HepG2 (cell line): ENCODE measurements at regions not wholly inside any gene's neighbourhood (a gene's known extent, or its start where the extent isn't known, plus 50 kb on each side); places are given as distances from the start of the nearest gene placed in this dataset.
A peak's percentile ranks its signal among the peaks of the same experiment; 100 is the strongest.

Experiments used
- ATAC-seq: fragments of 200-7000 bp; cut with Tn5 transposase; 3 replicates; pipeline ENCODE4 v1.9.1; 2020; ENCODE audit warnings: mild to moderate bottlenecking, moderate library complexity
- BruUV-seq: library from RNA; stranded (reverse); fragments of 400-500 nt; replicated peaks from 2 replicates; lab custom pipeline; 2021; lab: Mats Ljungman, UMichigan
- CTCF ChIA-PET: fragments of 300-600 bp; formaldehyde crosslinking; extraction: SDS; loops from one replicate; lab custom pipeline; 2021; ENCODE audit warnings: low total read pairs, inconsistent platforms, low intra/inter-chr PET ratio; lab: Yijun Ruan, JAX
- POLR2A ChIA-PET: fragments of 350-600 bp; sonication (Branson Sonifier 250); formaldehyde crosslinking; loops from one replicate; lab custom pipeline; 2020; ENCODE audit warnings: antibody characterized with exemption, inconsistent platforms; lab: Yijun Ruan, JAX
- DNase-seq: peaks from one replicate; pipeline ENCODE4 v3.0.0-alpha.2; 2015; ENCODE audit warnings: low spot score
- FAIRE-seq: peaks from 3 replicates; lab custom pipeline; 2011; peaks lifted over from hg19 to GRCh38; lab: Jason Lieb, UNC
- H2AFZ ChIP-seq: one replicate; pipeline ENCODE4 v1.6.1; 2011; ENCODE audit warnings: low read length, inconsistent platforms
- H3K27ac ChIP-seq: fragments of 300-600 bp; 3 replicates; pipeline ENCODE4 v1.8.0; 2011; ENCODE audit warnings: mixed run types, mild to moderate bottlenecking, mixed read lengths, low read length, inconsistent platforms; ENCODE audit not compliant: insufficient read depth; ENCODE audit errors: extremely low read length
- H3K27me3 ChIP-seq, 2 experiments: fragments of 200-600 bp in 1 of 2; 2 replicates in 1 of 2; 3 replicates in 1 of 2; pipeline versions ENCODE4 v1.6.0 to v1.8.0; 2011; ENCODE audit warnings: low read length in 2 of 2, mild to moderate bottlenecking in 2 of 2, moderate library complexity in 2 of 2, inconsistent platforms in 1 of 2; ENCODE audit not compliant: insufficient read depth in 2 of 2, control insufficient read depth in 1 of 2
- H3K36me3 ChIP-seq, 2 experiments: fragments of 200-600 bp in 1 of 2; replicated peaks in 1 of 2; 2 replicates in 1 of 2; 3 replicates in 1 of 2; pipeline versions ENCODE4 v1.5.1 to v1.8.0; 2011; ENCODE audit warnings: low read length in 2 of 2, inconsistent platforms in 1 of 2; ENCODE audit not compliant: insufficient read depth in 2 of 2, control insufficient read depth in 1 of 2
- H3K4me1 ChIP-seq: 2 replicates; pipeline ENCODE4 v1.5.1; 2012; ENCODE audit warnings: low read length, inconsistent platforms; ENCODE audit not compliant: insufficient read depth
- H3K4me2 ChIP-seq: 2 replicates; pipeline ENCODE4 v1.6.0; 2011; ENCODE audit warnings: low read depth, low read length, inconsistent platforms
- H3K4me3 ChIP-seq, 3 experiments: fragments of 200-600 bp in 1 of 3; sonication (generic), shearing (Covaris generic) in 1 of 3; replicated peaks in 1 of 3; 2 replicates each; pipeline ENCODE4 v1.5.1; 2011 to 2016; ENCODE audit warnings: low read length in 3 of 3, inconsistent platforms in 2 of 3, low read depth in 2 of 3, mild to moderate bottlenecking in 2 of 3, control low read depth in 1 of 3, mixed read lengths in 1 of 3; ENCODE audit not compliant: insufficient read depth in 1 of 3
- H3K79me2 ChIP-seq: one replicate; pipeline ENCODE4 v1.6.1; 2011; ENCODE audit warnings: low read length, inconsistent platforms; ENCODE audit not compliant: insufficient read depth
- H3K9ac ChIP-seq: 2 replicates; pipeline ENCODE4 v1.6.0; 2011; ENCODE audit warnings: mild to moderate bottlenecking, low read depth, low read length, inconsistent platforms; ENCODE audit not compliant: insufficient read depth
- H3K9me3 ChIP-seq: 2 replicates; pipeline ENCODE4 v1.5.1; 2012; ENCODE audit warnings: mild to moderate bottlenecking, low read length
- H4K20me1 ChIP-seq: 2 replicates; pipeline ENCODE4 v1.6.0; 2011; ENCODE audit warnings: inconsistent platforms, mild to moderate bottlenecking, low read length, moderate library complexity; ENCODE audit not compliant: insufficient read depth
- AHR ChIP-seq: IDR thresholded peaks from 2 replicates; pipeline ENCODE4 v1.6.1; 2018; ENCODE audit warnings: missing genetic modification reagents, missing compliant biosample characterization
- HHEX ChIP-seq: IDR thresholded peaks from 2 replicates; pipeline ENCODE4 v1.6.1; 2016; ENCODE audit warnings: control low read depth
- JUND ChIP-seq: sonication (generic); formaldehyde crosslinking; IDR thresholded peaks from 2 replicates; pipeline ENCODE4 v1.8.0; 2022; ENCODE audit warnings: mild to moderate bottlenecking, missing genetic modification reagents
- PRMT3 ChIP-seq: sonication (generic); formaldehyde crosslinking; IDR thresholded peaks from 2 replicates; pipeline ENCODE4 v1.8.1; 2022; ENCODE audit warnings: low read depth, mild to moderate bottlenecking, moderate library complexity, missing genetic modification reagents, borderline replicate concordance
- RAD51 ChIP-seq: fragments of 450-650 bp; IDR thresholded peaks from 2 replicates; pipeline ENCODE4 v1.6.1; 2016; ENCODE audit warnings: borderline replicate concordance
- RCOR2 ChIP-seq: IDR thresholded peaks from 2 replicates; pipeline ENCODE4 v1.6.1; 2016; ENCODE audit warnings: missing biosample characterization, missing genetic modification reagents
- SKI ChIP-seq: fragments of 450-650 bp; IDR thresholded peaks from one replicate; pipeline ENCODE4 v1.6.1; 2018; ENCODE audit warnings: mild to moderate bottlenecking; ENCODE audit not compliant: partially characterized antibody
- USF2 ChIP-seq, 2 experiments: sonication (generic) in 1 of 2; formaldehyde crosslinking in 1 of 2; IDR thresholded peaks; 2 replicates each; pipeline versions ENCODE4 v1.5.1 to v1.6.1; 2011 to 2020; ENCODE audit warnings: borderline replicate concordance in 1 of 2, low read depth in 1 of 2, low read length in 1 of 2, mild to moderate bottlenecking in 1 of 2, missing genetic modification reagents in 1 of 2, moderate library complexity in 1 of 2
- ZNF143 ChIP-seq: sonication (generic); formaldehyde crosslinking; IDR thresholded peaks from 2 replicates; pipeline ENCODE4 v1.4.0; 2020; ENCODE audit warnings: missing genetic modification reagents
- ZNF547 ChIP-seq: sonication (generic); formaldehyde crosslinking; IDR thresholded peaks from 2 replicates; pipeline ENCODE4 v1.5.1; 2020; ENCODE audit warnings: mild to moderate bottlenecking, missing genetic modification reagents
- ZNF629 ChIP-seq: sonication (generic); formaldehyde crosslinking; conservative IDR thresholded peaks from 2 replicates; pipeline ENCODE4 v1.5.0; 2020; ENCODE audit warnings: missing genetic modification reagents
- WGBS: methylation state at CpG from one replicate; pipeline ENCODE4 v1.1.6; 2017; ENCODE audit warnings: low lambda C conversion rate; 5-methylcytosine and 5-hydroxymethylcytosine counted together
- in situ Hi-C: cut with HindIII; loops from 2 replicates; pipeline ENCODE4 v1.10.0; 2017; ENCODE audit warnings: low pct_unique_long_range_greater_than_20kb; ENCODE audit not compliant: extremely low pct_ligation_motif_present
- intact Hi-C: fragments of 100-400 bp; cut with micrococcal nuclease; formaldehyde crosslinking; loops from one replicate; pipeline ENCODE4 v1.10.0; 2022; ENCODE audit not compliant: unreplicated experiment
- TF ChIP-seq, protein P1 (sequence below): sonication (generic); formaldehyde crosslinking; IDR thresholded peaks from 2 replicates; pipeline ENCODE4 v1.4.0; 2020; ENCODE audit warnings: missing genetic modification reagents
- TF ChIP-seq, protein P2 (sequence below): sonication (generic); formaldehyde crosslinking; IDR thresholded peaks from 2 replicates; pipeline ENCODE4 v1.4.0; 2020; ENCODE audit warnings: missing genetic modification reagents

DNA sequence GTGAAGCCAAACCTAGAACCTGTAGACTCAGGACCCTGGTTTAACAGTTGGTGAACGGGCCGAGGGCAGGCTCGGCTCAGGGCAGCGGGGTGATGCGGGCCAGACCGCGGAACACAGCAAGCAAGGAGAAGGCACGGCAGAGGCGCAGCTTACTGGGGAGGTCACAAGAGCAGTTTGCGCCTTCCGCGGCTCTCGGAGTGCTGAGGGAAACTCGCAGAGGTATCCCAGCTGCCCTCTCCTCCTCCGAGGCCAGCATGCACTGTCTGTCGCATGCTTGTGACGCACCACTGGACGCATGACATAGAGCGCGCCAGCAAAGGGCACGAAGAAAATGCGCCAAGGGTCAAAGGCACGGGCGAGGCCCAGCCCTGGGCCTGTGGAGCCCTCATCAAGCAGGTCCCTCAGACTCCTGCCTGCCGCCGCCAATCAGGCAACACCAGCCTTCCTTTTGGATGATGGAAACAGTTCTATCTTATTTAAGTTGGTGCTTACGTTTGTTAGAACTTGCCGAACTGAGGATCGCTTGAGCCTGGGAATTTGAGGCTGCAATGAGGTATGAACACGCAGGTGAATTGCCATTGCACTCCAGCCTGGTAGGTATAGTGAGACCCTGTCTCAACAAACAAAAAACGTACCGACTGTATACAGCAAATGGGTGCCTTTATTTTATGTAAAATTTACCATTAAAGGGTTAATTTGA lies 574.3 kb upstream of the GHITM start (continued):
- TF ChIP-seq RCOR2 (CRISPR knock-in tag), result no peak
- TF ChIP-seq, protein P1, sequence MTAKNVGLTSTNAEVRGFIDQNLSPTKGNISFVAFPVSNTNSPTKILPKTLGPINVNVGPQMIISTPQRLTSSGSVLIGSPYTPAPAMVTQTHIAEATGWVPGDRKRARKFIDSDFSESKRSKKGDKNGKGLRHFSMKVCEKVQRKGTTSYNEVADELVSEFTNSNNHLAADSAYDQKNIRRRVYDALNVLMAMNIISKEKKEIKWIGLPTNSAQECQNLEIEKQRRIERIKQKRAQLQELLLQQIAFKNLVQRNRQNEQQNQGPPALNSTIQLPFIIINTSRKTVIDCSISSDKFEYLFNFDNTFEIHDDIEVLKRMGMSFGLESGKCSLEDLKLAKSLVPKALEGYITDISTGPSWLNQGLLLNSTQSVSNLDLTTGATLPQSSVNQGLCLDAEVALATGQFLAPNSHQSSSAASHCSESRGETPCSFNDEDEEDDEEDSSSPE (CRISPR knock-in tag), result no peak
- TF ChIP-seq ZNF547 (CRISPR knock-in tag), result no peak
- no peak for TF ChIP-seq HHEX (CRISPR knock-in tag)
- no peak for TF ChIP-seq SKI
- TF ChIP-seq, protein P2, sequence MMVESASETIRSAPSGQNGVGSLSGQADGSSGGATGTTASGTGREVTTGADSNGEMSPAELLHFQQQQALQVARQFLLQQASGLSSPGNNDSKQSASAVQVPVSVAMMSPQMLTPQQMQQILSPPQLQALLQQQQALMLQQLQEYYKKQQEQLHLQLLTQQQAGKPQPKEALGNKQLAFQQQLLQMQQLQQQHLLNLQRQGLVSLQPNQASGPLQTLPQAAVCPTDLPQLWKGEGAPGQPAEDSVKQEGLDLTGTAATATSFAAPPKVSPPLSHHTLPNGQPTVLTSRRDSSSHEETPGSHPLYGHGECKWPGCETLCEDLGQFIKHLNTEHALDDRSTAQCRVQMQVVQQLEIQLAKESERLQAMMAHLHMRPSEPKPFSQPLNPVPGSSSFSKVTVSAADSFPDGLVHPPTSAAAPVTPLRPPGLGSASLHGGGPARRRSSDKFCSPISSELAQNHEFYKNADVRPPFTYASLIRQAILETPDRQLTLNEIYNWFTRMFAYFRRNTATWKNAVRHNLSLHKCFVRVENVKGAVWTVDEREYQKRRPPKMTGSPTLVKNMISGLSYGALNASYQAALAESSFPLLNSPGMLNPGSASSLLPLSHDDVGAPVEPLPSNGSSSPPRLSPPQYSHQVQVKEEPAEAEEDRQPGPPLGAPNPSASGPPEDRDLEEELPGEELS, result no peak
- no peak for TF ChIP-seq JUND

DNA sequence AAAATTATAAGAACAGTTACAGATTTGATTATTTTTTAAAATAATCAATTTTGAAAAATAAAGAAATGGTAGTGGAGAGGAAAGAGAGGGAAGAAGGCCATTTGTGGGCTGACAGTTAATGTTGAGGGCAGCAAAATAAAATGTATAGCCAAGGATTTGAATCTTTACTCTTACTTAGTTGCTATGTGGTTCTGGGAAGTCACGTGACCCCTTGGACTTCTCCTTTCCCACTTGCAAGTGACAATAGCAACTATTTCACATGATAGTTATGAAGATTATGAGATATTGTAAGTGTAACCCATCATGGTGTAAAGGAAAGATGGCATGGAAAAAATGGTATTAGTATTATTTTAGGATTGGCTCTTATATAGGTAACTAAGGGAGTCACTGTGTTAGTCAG lies 567.3 kb upstream of the GHITM start:
- Histone ChIP-seq H3K4me2 (no peak overlapping the region), H3K4me1 (no peaks in the 10 kb centered on the region)
- TF ChIP-seq USF2 (IDR thresholded peaks at IDR 0.05; ENCODE audit: low read depth, low read length) (peak; percentile 63), USF2 (CRISPR knock-in tag; IDR thresholded peaks at IDR 0.05; ENCODE audit: borderline replicate concordance) (no peak), PRMT3 (CRISPR knock-in tag) (no peak), AHR (CRISPR knock-in tag) (no peak), ZNF143 (CRISPR knock-in tag) (no peak), RAD51 (peak; percentile 67; the same call in 1 of the 2 replicates), ZNF629 (CRISPR knock-in tag) (no peak)
- TF ChIP-seq, all 625 proteins: peak for 2
- WGBS, result 4% methylated on average over 1 of the region's 1 CpG
- Histone ChIP-seq H3K79me2 (no peaks in the 10 kb centered on the region), H3K27me3 (no peaks in the 10 kb centered on the region), H3K9me3 (peaks cover 80% of the 10 kb centered on the region), H3K9ac (no peak overlapping the region), H4K20me1 (no peaks in the 10 kb centered on the region), H3K4me3 (no peak overlapping the region), H3K36me3 (no peaks in the 10 kb centered on the region), H3K27ac (no peak overlapping the region), H2AFZ (no peak overlapping the region)
- FAIRE-seq (no peak), ATAC-seq (no peak), DNase-seq (no peak)
- no TSS peak for BruUV-seq
- intact Hi-C loops (no loop called here), in situ Hi-C loops (no loop called here)
- CTCF ChIA-PET, result no interaction called here
- POLR2A ChIA-PET, result no interaction called here
